K562 (cell line): ENCODE measurements at regions not wholly inside any gene's neighbourhood (a gene's known extent, or its start where the extent isn't known, plus 50 kb on each side); places are given as distances from the start of the nearest gene placed in this dataset.

Source experiments
- CBFB ChIP-seq: sonication (generic); formaldehyde crosslinking; IDR thresholded peaks from 2 replicates; pipeline ENCODE4 v1.4.0; 2020; ENCODE audit warnings: mild to moderate bottlenecking, missing genetic modification reagents
- CTCF ChIP-seq, 3 experiments: IDR thresholded peaks in 2 of 3; conservative IDR thresholded peaks in 1 of 3; 2 replicates each; pipeline ENCODE4 v1.5.1; 2011 to 2012; ENCODE audit warnings: low read length in 3 of 3, mild to moderate bottlenecking in 3 of 3, control low read depth in 2 of 3, improper control_type of control experiment in 1 of 3, inconsistent platforms in 1 of 3, low read depth in 1 of 3, mixed read lengths in 1 of 3, moderate library complexity in 1 of 3; ENCODE audit not compliant: insufficient read depth in 2 of 3
- NFIX ChIP-seq: fragments of 250-450 bp; sonication (Bioruptor Pico); IDR thresholded peaks from 2 replicates; pipeline ENCODE4 v1.4.0; 2020; ENCODE audit warnings: low read depth, mild to moderate bottlenecking, moderate library complexity
- RBM34 ChIP-seq: fragments of 200-400 bp; formaldehyde crosslinking; IDR thresholded peaks from 2 replicates; pipeline ENCODE4 v1.6.1; 2018; ENCODE audit warnings: low read length, borderline replicate concordance; ENCODE audit not compliant: insufficient read depth
- U2AF1 ChIP-seq: fragments of 200-400 bp; formaldehyde crosslinking; optimal IDR thresholded peaks from 2 replicates; pipeline ENCODE3; 2017; ENCODE audit warnings: mild to moderate bottlenecking, low read depth, low read length, moderate library complexity
- TF ChIP-seq, protein P1 (sequence below): sonication (generic); formaldehyde crosslinking; IDR thresholded peaks from 2 replicates; pipeline ENCODE4 v1.8.1; 2023; ENCODE audit warnings: mild to moderate bottlenecking, missing genetic modification reagents
- TF ChIP-seq, protein P2 (sequence below), 3 experiments: fragments of 200-800 bp in 1 of 3; sonication (Bioruptor generic) in 1 of 3; sonication (generic) in 1 of 3; formaldehyde crosslinking in 1 of 3; IDR thresholded peaks; 2 replicates each; pipeline versions ENCODE4 v1.6.1 to v1.8.0; 2016 to 2022; ENCODE audit warnings: mild to moderate bottlenecking in 2 of 3, missing compliant biosample characterization in 2 of 3, missing genetic modification characterization in 2 of 3, missing genetic modification reagents in 1 of 3

- TF ChIP-seq CTCF (IDR thresholded peaks at IDR 0.05 in 2 of 3, conservative IDR thresholded peaks at IDR 0.05 in 1 of 3; ENCODE audit: insufficient read depth in 2 of 3, low read depth in 1 of 3, low read length in 3 of 3) (no peak), U2AF1 (no peak), NFIX (CRISPR knock-in tag) (no peak), CBFB (CRISPR knock-in tag) (no peak), RBM34 (no peak)
- TF ChIP-seq, protein P1, sequence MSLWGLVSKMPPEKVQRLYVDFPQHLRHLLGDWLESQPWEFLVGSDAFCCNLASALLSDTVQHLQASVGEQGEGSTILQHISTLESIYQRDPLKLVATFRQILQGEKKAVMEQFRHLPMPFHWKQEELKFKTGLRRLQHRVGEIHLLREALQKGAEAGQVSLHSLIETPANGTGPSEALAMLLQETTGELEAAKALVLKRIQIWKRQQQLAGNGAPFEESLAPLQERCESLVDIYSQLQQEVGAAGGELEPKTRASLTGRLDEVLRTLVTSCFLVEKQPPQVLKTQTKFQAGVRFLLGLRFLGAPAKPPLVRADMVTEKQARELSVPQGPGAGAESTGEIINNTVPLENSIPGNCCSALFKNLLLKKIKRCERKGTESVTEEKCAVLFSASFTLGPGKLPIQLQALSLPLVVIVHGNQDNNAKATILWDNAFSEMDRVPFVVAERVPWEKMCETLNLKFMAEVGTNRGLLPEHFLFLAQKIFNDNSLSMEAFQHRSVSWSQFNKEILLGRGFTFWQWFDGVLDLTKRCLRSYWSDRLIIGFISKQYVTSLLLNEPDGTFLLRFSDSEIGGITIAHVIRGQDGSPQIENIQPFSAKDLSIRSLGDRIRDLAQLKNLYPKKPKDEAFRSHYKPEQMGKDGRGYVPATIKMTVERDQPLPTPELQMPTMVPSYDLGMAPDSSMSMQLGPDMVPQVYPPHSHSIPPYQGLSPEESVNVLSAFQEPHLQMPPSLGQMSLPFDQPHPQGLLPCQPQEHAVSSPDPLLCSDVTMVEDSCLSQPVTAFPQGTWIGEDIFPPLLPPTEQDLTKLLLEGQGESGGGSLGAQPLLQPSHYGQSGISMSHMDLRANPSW (CRISPR knock-in tag) = no peak
- TF ChIP-seq, protein P2, sequence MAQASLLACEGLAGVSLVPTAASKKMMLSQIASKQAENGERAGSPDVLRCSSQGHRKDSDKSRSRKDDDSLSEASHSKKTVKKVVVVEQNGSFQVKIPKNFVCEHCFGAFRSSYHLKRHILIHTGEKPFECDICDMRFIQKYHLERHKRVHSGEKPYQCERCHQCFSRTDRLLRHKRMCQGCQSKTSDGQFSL (CRISPR knock-in tag; IDR thresholded peaks at IDR 0.05) = no peak
- TF ChIP-seq, protein P2 (tag; IDR thresholded peaks at IDR 0.05) = no peak
These were observed 163.0 kb upstream of the PELI2 start for GRCh38 chr14:55955175-55955574.
